Astrocyte of the cerebellum (primary cell): ENCODE measurements at regions not wholly inside any gene's neighbourhood (a gene's known extent, or its start where the extent isn't known, plus 50 kb on each side); places are given as distances from the start of the nearest gene placed in this dataset.

ENCODE experiments used
- DNase-seq: peaks from one replicate; pipeline ENCODE4 v3.0.0-alpha.2; 2011; ENCODE audit warnings: low read depth
- H3K4me3 ChIP-seq: 2 replicates; pipeline ENCODE4 v1.5.1; 2011; ENCODE audit warnings: mild to moderate bottlenecking, low read depth, low read length, moderate library complexity
- CTCF ChIP-seq: IDR thresholded peaks from 2 replicates; pipeline ENCODE4 v1.5.1; 2012; ENCODE audit warnings: low read length, low read depth, moderate library complexity, mild to moderate bottlenecking; ENCODE audit errors: missing control alignments
- in situ Hi-C: cut with HindIII; loops from 2 replicates; pipeline ENCODE4 v1.10.0; 2017; ENCODE audit warnings: low sequenced_read_pairs

- no peak for TF ChIP-seq CTCF
- no peak for DNase-seq
- in situ Hi-C loops = no loop called here
- no peak overlapping the region for H3K4me3 ChIP-seq
These were observed 211.9 kb upstream of the CHRM2 start for GRCh38 chr7:136656516-136656915.

DNA sequence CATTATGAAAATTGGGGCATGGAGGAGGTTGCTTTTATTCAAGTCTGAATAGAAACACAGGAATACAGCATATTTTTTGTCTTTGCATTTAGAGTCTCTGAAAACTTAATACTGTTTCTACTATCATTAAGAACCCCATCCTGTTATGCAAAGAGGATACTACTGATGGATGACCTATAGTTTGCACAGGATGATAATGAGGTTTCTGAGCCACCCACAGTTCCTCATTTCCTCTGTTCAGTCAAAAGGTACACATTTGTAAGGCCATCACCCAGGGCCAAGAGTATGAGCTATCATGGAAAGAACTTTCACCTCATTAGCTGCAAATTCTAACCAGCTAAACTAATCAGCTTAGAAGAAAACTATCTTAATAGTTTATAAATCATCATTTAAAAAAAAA is 213.0 kb upstream of the CHRM2 start:
- DNase-seq = no peak
- H3K4me3 ChIP-seq = no peak overlapping the region
- in situ Hi-C loops = no loop called here
- no peak for TF ChIP-seq CTCF

DNA sequence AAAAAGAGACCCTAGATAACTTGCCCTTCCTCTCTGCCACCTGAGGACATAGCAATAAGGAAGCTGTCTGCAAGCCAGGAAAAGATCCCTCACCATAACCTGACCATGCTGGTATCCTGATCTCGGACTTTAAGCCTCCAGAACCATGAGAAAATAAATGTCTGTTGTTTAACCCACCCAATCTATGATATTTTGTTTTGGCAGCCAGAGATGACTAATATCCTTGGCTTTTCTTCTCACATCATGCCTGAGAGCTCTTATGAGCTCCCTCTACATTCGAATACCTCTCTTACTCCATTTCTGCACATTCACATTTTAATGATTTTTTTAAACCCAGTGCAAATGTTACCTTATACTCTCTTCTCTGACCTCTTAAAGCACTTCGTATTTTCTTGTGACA is 214.0 kb upstream of the CHRM2 start:
- in situ Hi-C loops = no loop called here
- H3K4me3 ChIP-seq = no peak overlapping the region
- DNase-seq = no peak
- no peak for TF ChIP-seq CTCF

GRCh38 chr7:136652635-136653370 is 215.6 kb upstream of the CHRM2 start:
- no peak for DNase-seq
- no peak overlapping the region for H3K4me3 ChIP-seq
- TF ChIP-seq CTCF = no peak
- in situ Hi-C loops = no loop called here

DNA sequence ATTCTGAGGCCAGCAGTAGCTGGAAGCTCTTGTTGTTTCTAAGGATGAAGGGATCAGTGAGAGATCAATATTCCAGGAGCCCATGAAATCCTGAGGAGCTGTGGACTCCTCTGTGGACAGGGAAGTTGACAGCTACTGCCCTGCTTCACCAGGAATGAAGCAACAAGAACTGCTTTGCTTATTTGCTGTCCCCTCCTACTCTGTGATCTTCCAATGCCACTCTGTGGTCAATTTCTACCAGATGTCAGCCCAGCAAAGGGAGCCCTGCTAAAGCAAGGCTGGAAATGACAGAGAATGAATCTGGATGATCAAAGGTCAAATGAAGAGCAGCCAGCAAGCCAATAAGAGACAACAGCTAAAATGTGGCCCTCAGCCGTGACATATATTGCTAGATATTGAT is 227.5 kb upstream of the CHRM2 start:
- no peak for DNase-seq
- in situ Hi-C loops = no loop called here
- no peak overlapping the region for H3K4me3 ChIP-seq
- no peak for TF ChIP-seq CTCF

DNA sequence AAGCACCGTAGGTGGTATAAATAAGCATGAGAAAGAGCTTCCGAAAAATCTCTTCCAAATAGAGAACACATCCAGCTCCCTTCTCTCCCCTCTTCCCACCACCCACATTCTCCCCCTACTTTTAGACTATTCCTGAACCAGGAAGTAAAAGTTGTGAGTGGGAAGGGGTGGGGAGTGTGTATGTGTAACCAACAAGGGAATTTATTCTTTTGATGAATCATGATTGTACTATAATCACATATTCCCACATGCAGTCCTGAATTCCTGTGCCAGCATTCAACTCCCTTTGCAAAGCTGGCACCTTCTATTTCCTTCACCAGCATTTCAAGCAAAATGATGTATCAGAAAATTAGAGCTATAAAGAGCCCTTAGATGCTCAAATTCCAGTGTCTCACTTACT is 230.6 kb upstream of the CHRM2 start:
- in situ Hi-C loops = no loop called here
- no peak for TF ChIP-seq CTCF
- no peak for DNase-seq
- no peak overlapping the region for H3K4me3 ChIP-seq
